RWPE2 (cell line): ENCODE measurements at regions not wholly inside any gene's neighbourhood (a gene's known extent, or its start where the extent isn't known, plus 50 kb on each side); places are given as distances from the start of the nearest gene placed in this dataset.

ENCODE experiments used
- ATAC-seq: fragments of 200-7000 bp; cut with Tn5 transposase; 3 replicates; pipeline ENCODE4 v1.9.1; 2021; ENCODE audit warnings: low read depth
- DNase-seq: peaks from one replicate; pipeline ENCODE4 v3.0.0-alpha.2; 2020; ENCODE audit warnings: low spot score
- H3K27ac ChIP-seq: fragments of 450-650 bp; 2 replicates; pipeline ENCODE4 v1.5.1; 2017; ENCODE audit warnings: mild to moderate bottlenecking; ENCODE audit not compliant: poor library complexity, severe bottlenecking
- H3K27me3 ChIP-seq: fragments of 250-450 bp; sonication (Bioruptor Pico); 2 replicates; pipeline ENCODE4 v1.5.1; 2021; ENCODE audit warnings: mild to moderate bottlenecking, moderate library complexity; ENCODE audit not compliant: insufficient read depth, poor library complexity, severe bottlenecking
- H3K36me3 ChIP-seq: fragments of 250-450 bp; sonication (Bioruptor Pico); 2 replicates; pipeline ENCODE4 v1.5.1; 2020; ENCODE audit warnings: low read depth, mild to moderate bottlenecking, moderate library complexity
- H3K4me1 ChIP-seq: fragments of 250-450 bp; sonication (Bioruptor Pico); 2 replicates; pipeline ENCODE4 v1.5.1; 2021; ENCODE audit warnings: mild to moderate bottlenecking, moderate library complexity; ENCODE audit not compliant: insufficient read depth, poor library complexity, severe bottlenecking
- H3K4me3 ChIP-seq: fragments of 250-450 bp; sonication (Bioruptor Pico); 2 replicates; pipeline ENCODE4 v1.5.1; 2021; ENCODE audit warnings: mild to moderate bottlenecking, moderate library complexity; ENCODE audit not compliant: severe bottlenecking
- H3K9me3 ChIP-seq: fragments of 250-450 bp; sonication (Bioruptor Pico); 2 replicates; pipeline ENCODE4 v1.5.1; 2021; ENCODE audit warnings: mild to moderate bottlenecking, moderate library complexity; ENCODE audit not compliant: severe bottlenecking
- TF ChIP-seq, protein P1 (sequence below): fragments of 450-650 bp; IDR thresholded peaks from one replicate; pipeline ENCODE4 v1.5.1; 2017; ENCODE audit warnings: mild to moderate bottlenecking, moderate library complexity; ENCODE audit not compliant: poor library complexity, severe bottlenecking

- no peaks in the 10 kb centered on the region for H3K9me3 ChIP-seq
- DNase-seq (no peak), ATAC-seq (no peak)
- H3K27ac ChIP-seq, result no peak overlapping the region
- H3K36me3 ChIP-seq, result no peaks in the 10 kb centered on the region
- H3K4me1 ChIP-seq, result no peaks in the 10 kb centered on the region
- H3K27me3 ChIP-seq, result no peaks in the 10 kb centered on the region
- TF ChIP-seq, protein P1, sequence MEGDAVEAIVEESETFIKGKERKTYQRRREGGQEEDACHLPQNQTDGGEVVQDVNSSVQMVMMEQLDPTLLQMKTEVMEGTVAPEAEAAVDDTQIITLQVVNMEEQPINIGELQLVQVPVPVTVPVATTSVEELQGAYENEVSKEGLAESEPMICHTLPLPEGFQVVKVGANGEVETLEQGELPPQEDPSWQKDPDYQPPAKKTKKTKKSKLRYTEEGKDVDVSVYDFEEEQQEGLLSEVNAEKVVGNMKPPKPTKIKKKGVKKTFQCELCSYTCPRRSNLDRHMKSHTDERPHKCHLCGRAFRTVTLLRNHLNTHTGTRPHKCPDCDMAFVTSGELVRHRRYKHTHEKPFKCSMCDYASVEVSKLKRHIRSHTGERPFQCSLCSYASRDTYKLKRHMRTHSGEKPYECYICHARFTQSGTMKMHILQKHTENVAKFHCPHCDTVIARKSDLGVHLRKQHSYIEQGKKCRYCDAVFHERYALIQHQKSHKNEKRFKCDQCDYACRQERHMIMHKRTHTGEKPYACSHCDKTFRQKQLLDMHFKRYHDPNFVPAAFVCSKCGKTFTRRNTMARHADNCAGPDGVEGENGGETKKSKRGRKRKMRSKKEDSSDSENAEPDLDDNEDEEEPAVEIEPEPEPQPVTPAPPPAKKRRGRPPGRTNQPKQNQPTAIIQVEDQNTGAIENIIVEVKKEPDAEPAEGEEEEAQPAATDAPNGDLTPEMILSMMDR, result no peak
- no peak overlapping the region for H3K4me3 ChIP-seq
Measured at GRCh38 chr12:20132818-20133217, 235.5 kb upstream of the PDE3A start.

DNA sequence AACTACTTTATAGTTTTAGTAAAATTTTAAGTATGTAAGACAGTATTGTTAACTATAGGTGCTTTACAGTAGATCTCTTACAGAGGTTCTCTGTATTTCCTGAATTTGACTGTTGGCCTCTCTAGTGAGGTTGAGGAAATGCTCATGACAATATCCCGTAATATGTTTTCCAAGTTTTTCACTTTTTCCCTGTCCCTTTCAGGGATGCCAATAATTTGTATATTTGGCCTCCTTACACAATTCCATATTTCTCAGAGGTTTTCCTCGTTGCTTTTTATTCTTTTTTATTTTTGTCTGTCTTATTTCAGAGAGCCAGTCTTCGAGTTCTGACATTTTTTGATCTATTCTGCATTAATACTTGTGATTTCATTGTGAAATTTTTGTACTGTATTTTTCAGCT is 233.7 kb upstream of the PDE3A start:
- Histone ChIP-seq H3K9me3 (no peaks in the 10 kb centered on the region), H3K27me3 (no peaks in the 10 kb centered on the region), H3K27ac (no peak overlapping the region), H3K4me1 (no peaks in the 10 kb centered on the region), H3K36me3 (no peaks in the 10 kb centered on the region), H3K4me3 (no peak overlapping the region)
- DNase-seq (no peak), ATAC-seq (no peak)
- TF ChIP-seq, protein P1, result no peak

DNA sequence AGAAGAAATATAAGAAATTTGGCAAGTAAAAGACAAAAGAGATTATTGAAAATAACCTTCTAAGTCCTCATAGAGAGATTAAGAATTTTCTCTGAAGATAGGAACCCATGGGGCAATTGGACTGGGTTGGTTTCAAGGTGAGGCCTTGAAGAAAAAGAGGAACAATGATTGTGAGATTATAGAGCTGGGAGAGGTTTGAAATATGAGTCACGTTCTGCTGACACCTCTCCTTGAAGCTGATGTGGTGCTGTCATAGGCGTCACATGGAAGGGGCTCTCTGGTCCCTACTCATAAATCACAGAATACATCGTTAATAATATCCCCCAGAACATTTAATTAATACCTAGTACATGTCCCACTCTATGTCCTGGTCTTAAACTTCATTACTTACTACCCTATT is 227.6 kb upstream of the PDE3A start:
- Histone ChIP-seq H3K9me3 (no peaks in the 10 kb centered on the region), H3K27me3 (no peaks in the 10 kb centered on the region), H3K4me3 (no peak overlapping the region), H3K36me3 (no peaks in the 10 kb centered on the region), H3K4me1 (no peaks in the 10 kb centered on the region), H3K27ac (no peak overlapping the region)
- DNase-seq (no peak), ATAC-seq (no peak)
- TF ChIP-seq, protein P1, result no peak

DNA sequence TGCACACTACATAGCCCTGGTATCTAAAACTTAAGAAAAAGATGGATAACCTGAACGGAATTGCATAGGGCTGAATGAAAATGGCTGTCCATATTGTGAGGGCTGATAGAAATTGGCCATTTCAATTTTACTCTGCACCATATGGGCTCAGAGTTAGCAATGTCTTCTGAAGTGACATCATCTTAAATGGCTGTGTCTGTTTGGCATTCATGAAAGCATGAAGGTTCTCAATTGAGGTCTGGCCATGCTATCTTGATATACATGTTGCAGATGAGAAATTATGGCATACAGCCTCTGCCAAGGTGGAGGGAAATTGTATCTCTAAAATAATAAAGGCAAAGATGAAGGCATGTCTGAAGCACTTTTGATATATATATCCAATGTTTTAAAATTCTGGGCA is 226.0 kb upstream of the PDE3A start:
- no peak for ATAC-seq
- DNase-seq, result no peak
- TF ChIP-seq, protein P1, result no peak

GRCh38 chr12:20142956-20143355 is 225.4 kb upstream of the PDE3A start:
- no peak overlapping the region for H3K4me3 ChIP-seq
- no peaks in the 10 kb centered on the region for H3K36me3 ChIP-seq
- H3K27me3 ChIP-seq, result no peaks in the 10 kb centered on the region
- no peak overlapping the region for H3K27ac ChIP-seq
- TF ChIP-seq, protein P1, result no peak
- ATAC-seq (no peak), DNase-seq (no peak)
- no peaks in the 10 kb centered on the region for H3K9me3 ChIP-seq
- H3K4me1 ChIP-seq, result no peaks in the 10 kb centered on the region

More for the DNA sequence above, 226.0 kb upstream of the PDE3A start:
- no peak overlapping the region for H3K4me3 ChIP-seq
- no peaks in the 10 kb centered on the region for H3K9me3 ChIP-seq
- no peak overlapping the region for H3K27ac ChIP-seq
- H3K36me3 ChIP-seq, result no peaks in the 10 kb centered on the region
- H3K4me1 ChIP-seq, result no peaks in the 10 kb centered on the region
- H3K27me3 ChIP-seq, result no peaks in the 10 kb centered on the region
